Sigmoid colon (tissue), 6 donors: ENCODE measurements at regions not wholly inside any gene's neighbourhood (a gene's known extent, or its start where the extent isn't known, plus 50 kb on each side); places are given as distances from the start of the nearest gene placed in this dataset.
A peak's percentile ranks its signal among the peaks of the same experiment; 100 is the strongest.

ENCODE experiments used
- DNase-seq: peaks from one replicate; pipeline ENCODE4 v3.0.0-alpha.2; 2019
- H3K27ac ChIP-seq, 4 donors: fragments of 200-600 bp; sonication (generic); one replicate each; pipeline ENCODE4 v1.5.1; 2016 to 2019; ENCODE audit warnings: mild to moderate bottlenecking in 1 of 4
- H3K27me3 ChIP-seq, 3 donors: fragments of 200-600 bp; sonication (generic); one replicate each; pipeline ENCODE4 v1.5.1; 2019; ENCODE audit warnings: mild to moderate bottlenecking in 1 of 3
- H3K36me3 ChIP-seq, 4 donors: fragments of 200-600 bp; sonication (generic); one replicate each; pipeline ENCODE4 v1.5.1; 2016 to 2019
- H3K4me1 ChIP-seq, 4 donors: fragments of 200-600 bp; sonication (generic); one replicate each; pipeline ENCODE4 v1.5.1; 2017 to 2019
- H3K4me3 ChIP-seq, 4 donors: fragments of 200-600 bp; sonication (generic); one replicate each; pipeline ENCODE4 v1.5.1; 2017 to 2019; ENCODE audit warnings: mild to moderate bottlenecking in 2 of 4, moderate library complexity in 1 of 4
- H3K9me3 ChIP-seq, 4 donors: fragments of 200-600 bp in 3 of 4; sonication (generic) in 3 of 4; one replicate each; pipeline versions ENCODE4 v1.5.1 to v1.6.1; 2013 to 2019
- CTCF ChIP-seq, 4 experiments: fragments of 450-650 bp in 3 of 4; fragments of 200-600 bp in 1 of 4; IDR thresholded peaks; one replicate each; pipeline ENCODE4 v1.5.1; 2016 to 2019; ENCODE audit warnings: antibody characterized with exemption in 4 of 4, mild to moderate bottlenecking in 3 of 4, moderate library complexity in 2 of 4
- EP300 ChIP-seq, 4 donors: sonication (generic); formaldehyde crosslinking; IDR thresholded peaks; one replicate each; pipeline ENCODE4 v1.6.1; 2017; ENCODE audit warnings: antibody characterized with exemption in 4 of 4
- POLR2A ChIP-seq, 2 donors: fragments of 450-650 bp; IDR thresholded peaks; one replicate each; pipeline ENCODE4 v1.6.1; 2016; ENCODE audit warnings: antibody characterized with exemption in 2 of 2, mild to moderate bottlenecking in 2 of 2, moderate library complexity in 2 of 2
- POLR2AphosphoS5 ChIP-seq, 4 donors: sonication (generic); formaldehyde crosslinking; IDR thresholded peaks; one replicate each; pipeline ENCODE4 v1.6.1; 2017; ENCODE audit warnings: antibody characterized with exemption in 4 of 4
- WGBS, 2 donors: extraction: QIAGEN DNeasy Blood & Tissue Kit; methylation state at CpG; one replicate each; pipeline ENCODE4 v1.1.7; 2013; 5-methylcytosine and 5-hydroxymethylcytosine counted together
- intact Hi-C: fragments of 100-400 bp; cut with DNase I; formaldehyde crosslinking; loops from one replicate; pipeline ENCODE4 v1.15.1; 2023
- donor health status: healthy with polysubstance abuse.
- donor health status: healthy.

DNA sequence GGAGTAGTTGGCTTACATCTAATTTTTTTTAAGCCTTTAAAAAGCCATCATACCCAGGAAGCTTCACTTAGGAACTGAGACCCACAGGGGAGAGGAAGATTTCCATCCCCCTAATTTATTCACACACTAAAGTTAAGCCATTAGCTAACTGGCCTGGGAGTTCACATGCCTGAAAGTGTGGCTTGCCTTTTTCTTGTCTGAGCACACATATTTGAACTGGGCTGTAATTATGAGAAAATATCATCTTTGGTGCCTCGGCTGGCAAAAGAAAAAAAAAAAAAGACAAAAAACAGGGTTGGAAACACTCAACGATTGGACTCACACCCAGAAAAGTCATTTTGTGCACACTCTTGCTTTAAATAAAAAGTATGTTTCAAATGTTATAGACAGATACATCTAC is 847.3 kb downstream of the MAT2B start:
- Histone ChIP-seq H3K27me3 (no peaks in the 10 kb centered on the region), H3K9me3 (no peaks in the 10 kb centered on the region), H3K36me3 (no peaks in the 10 kb centered on the region), H3K27ac (peak overlapping the region in 1 of 4 donors; percentile 11), H3K4me3 (no peak overlapping the region), H3K4me1 (peaks cover 0 to 14% (median 6%) of the 10 kb centered on the region in 4 donors)
- WGBS, 2 donors: 25 to 33% methylated on average over 2 of the region's 2 CpGs
- intact Hi-C loops: no loop called here
- TF ChIP-seq POLR2AphosphoS5 (IDR thresholded peaks at IDR 0.05): no peak
- DNase-seq: no peak

- Histone ChIP-seq H3K27ac (peak overlapping the region in 1 of 4 donors; percentile 11), H3K36me3 (no peaks in the 10 kb centered on the region), H3K4me1 (peaks cover 0 to 14% (median 7%) of the 10 kb centered on the region in 4 donors), H3K9me3 (no peaks in the 10 kb centered on the region), H3K27me3 (no peaks in the 10 kb centered on the region), H3K4me3 (no peak overlapping the region)
- TF ChIP-seq EP300 (IDR thresholded peaks at IDR 0.05): no peak
- TF ChIP-seq POLR2AphosphoS5 (IDR thresholded peaks at IDR 0.05): no peak
- TF ChIP-seq CTCF (IDR thresholded peaks at IDR 0.05): no peak
- no peak for TF ChIP-seq POLR2A (IDR thresholded peaks at IDR 0.05)
- no peak for DNase-seq
- 1 to 46% methylated on average over 1 of the region's 1 CpG for WGBS, 2 donors
- intact Hi-C loops: no loop called here
Measured at GRCh38 chr5:164353155-164353554, 847.7 kb downstream of the MAT2B start.

DNA sequence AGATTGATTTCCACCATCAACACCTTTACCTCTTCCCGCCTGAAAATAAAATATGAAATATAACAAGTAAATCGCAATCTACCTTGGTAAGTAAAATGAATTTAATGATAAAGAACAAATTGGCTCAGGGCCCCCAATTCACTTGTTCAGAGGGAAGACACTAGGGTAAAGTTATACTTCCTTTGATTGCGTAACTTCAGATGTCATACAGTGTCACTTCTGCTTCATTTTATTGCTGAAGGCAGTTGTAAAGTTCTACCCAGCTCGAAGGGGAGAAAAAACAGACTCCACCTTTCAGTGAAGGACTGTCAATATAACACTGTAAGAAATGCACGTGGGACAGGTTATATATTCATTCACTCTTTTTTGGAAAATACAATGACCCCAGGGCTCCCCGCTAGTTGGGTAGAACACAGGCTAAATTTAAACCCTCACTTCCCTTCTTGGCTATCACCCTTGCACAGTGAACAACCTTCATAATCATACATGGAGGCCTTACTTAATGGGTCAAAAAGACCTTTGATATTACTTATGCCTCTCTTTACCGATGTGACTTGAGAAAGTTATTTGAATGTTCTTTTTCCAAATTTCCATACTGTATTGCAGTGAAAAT is 848.8 kb downstream of the MAT2B start:
- no peaks in the 10 kb centered on the region for H3K9me3 ChIP-seq
- DNase-seq: no peak
- H3K4me3 ChIP-seq: no peak overlapping the region
- TF ChIP-seq POLR2A (IDR thresholded peaks at IDR 0.05): no peak
- TF ChIP-seq EP300 (IDR thresholded peaks at IDR 0.05): no peak
- TF ChIP-seq CTCF (IDR thresholded peaks at IDR 0.05): no peak
- TF ChIP-seq POLR2AphosphoS5 (IDR thresholded peaks at IDR 0.05): no peak
- intact Hi-C loops: no loop called here
- H3K27me3 ChIP-seq: no peaks in the 10 kb centered on the region
- H3K4me1 ChIP-seq: peaks cover 0 to 23% (median 15%) of the 10 kb centered on the region in 4 donors
- no peak overlapping the region for H3K27ac ChIP-seq
- no peaks in the 10 kb centered on the region for H3K36me3 ChIP-seq
- WGBS, 2 donors: 34 to 69% methylated on average over 7 of the region's 7 CpGs

DNA sequence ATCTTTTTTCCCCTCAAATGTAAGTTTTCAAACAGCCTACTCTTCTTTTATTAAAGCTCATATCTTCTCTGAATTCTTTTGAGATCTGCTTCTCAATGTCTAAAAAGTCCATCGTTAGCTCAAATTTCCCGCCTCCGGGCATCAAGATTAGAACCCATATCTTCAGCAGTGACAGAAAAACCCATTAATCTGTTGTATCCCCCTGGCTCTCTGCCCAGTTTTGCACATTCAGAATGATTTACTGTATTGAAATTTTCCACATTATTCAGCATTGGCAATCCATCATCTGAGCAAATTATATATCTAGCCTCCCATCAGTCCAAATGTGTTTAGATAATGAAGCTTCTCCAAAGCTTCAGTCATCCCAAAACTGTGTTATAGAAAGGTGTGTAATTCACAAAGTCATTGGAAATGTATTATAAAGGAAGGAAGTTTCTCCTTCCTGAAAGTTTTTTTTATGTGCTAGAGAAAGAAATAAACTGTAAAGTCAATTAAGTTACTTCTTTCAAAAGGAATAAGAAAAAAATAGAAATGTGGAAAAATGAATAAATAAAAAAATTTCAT is 849.9 kb downstream of the MAT2B start:
- WGBS, 2 donors: 65 to 93% methylated on average over 3 of the region's 3 CpGs
- intact Hi-C loops: no loop called here

GRCh38 chr5:164356790-164357189 is 851.4 kb downstream of the MAT2B start:
- no peaks in the 10 kb centered on the region for H3K27me3 ChIP-seq
- H3K9me3 ChIP-seq: no peaks in the 10 kb centered on the region
- DNase-seq: no peak
- H3K4me1 ChIP-seq: peaks cover 0 to 21% (median 12%) of the 10 kb centered on the region in 4 donors
- TF ChIP-seq POLR2A (IDR thresholded peaks at IDR 0.05): no peak
- no peak for TF ChIP-seq CTCF (IDR thresholded peaks at IDR 0.05)
- TF ChIP-seq EP300 (IDR thresholded peaks at IDR 0.05): no peak
- TF ChIP-seq POLR2AphosphoS5 (IDR thresholded peaks at IDR 0.05): no peak
- intact Hi-C loops: no loop called here
- no peak overlapping the region for H3K4me3 ChIP-seq
- H3K36me3 ChIP-seq: no peaks in the 10 kb centered on the region
- WGBS, 2 donors: 90 to 95% methylated on average over 4 of the region's 4 CpGs
- H3K27ac ChIP-seq: no peak overlapping the region

More for the DNA sequence above, 849.9 kb downstream of the MAT2B start:
- Histone ChIP-seq H3K27me3 (no peaks in the 10 kb centered on the region), H3K9me3 (no peaks in the 10 kb centered on the region), H3K4me3 (no peak overlapping the region), H3K4me1 (peaks cover 0 to 21% (median 13%) of the 10 kb centered on the region in 4 donors), H3K36me3 (no peaks in the 10 kb centered on the region), H3K27ac (no peak overlapping the region)
- DNase-seq: no peak
- no peak for TF ChIP-seq POLR2AphosphoS5 (IDR thresholded peaks at IDR 0.05)
- TF ChIP-seq EP300 (IDR thresholded peaks at IDR 0.05): no peak
- no peak for TF ChIP-seq CTCF (IDR thresholded peaks at IDR 0.05)
- no peak for TF ChIP-seq POLR2A (IDR thresholded peaks at IDR 0.05)
